Mucosa of rectum (tissue), 2 donors: ENCODE measurements at regions not wholly inside any gene's neighbourhood (a gene's known extent, or its start where the extent isn't known, plus 50 kb on each side); places are given as distances from the start of the nearest gene placed in this dataset.

Source experiments
- H3K27ac ChIP-seq, 2 donors: one replicate each; pipeline ENCODE4 v1.7.0; 2013; ENCODE audit warnings: inconsistent platforms in 2 of 2, low read depth in 2 of 2, low read length in 2 of 2
- H3K27me3 ChIP-seq, 2 donors: one replicate each; pipeline ENCODE4 v1.7.0; 2013; ENCODE audit warnings: low read length in 2 of 2; ENCODE audit not compliant: control insufficient read depth in 2 of 2, insufficient read depth in 2 of 2
- H3K36me3 ChIP-seq, 2 donors: one replicate each; pipeline ENCODE4 v1.7.0; 2013; ENCODE audit warnings: low read length in 2 of 2; ENCODE audit not compliant: control insufficient read depth in 2 of 2, insufficient read depth in 2 of 2
- H3K4me1 ChIP-seq, 2 donors: one replicate each; pipeline ENCODE4 v1.7.0; 2013; ENCODE audit warnings: low read length in 2 of 2, mild to moderate bottlenecking in 1 of 2; ENCODE audit not compliant: control insufficient read depth in 2 of 2, insufficient read depth in 2 of 2
- H3K4me3 ChIP-seq, 2 donors: one replicate each; pipeline ENCODE4 v1.7.0; 2013; ENCODE audit warnings: low read length in 2 of 2
- H3K9ac ChIP-seq, 2 donors: one replicate each; pipeline ENCODE4 v1.7.0; 2013; ENCODE audit warnings: low read length in 2 of 2, low read depth in 1 of 2, mild to moderate bottlenecking in 1 of 2
- H3K9me3 ChIP-seq, 2 donors: one replicate each; pipeline ENCODE4 v1.7.0; 2013; ENCODE audit warnings: low read length in 2 of 2; ENCODE audit not compliant: control insufficient read depth in 2 of 2
- donor health status: healthy.
- donor health status: Normal muscosa, but diverticular disease.

DNA sequence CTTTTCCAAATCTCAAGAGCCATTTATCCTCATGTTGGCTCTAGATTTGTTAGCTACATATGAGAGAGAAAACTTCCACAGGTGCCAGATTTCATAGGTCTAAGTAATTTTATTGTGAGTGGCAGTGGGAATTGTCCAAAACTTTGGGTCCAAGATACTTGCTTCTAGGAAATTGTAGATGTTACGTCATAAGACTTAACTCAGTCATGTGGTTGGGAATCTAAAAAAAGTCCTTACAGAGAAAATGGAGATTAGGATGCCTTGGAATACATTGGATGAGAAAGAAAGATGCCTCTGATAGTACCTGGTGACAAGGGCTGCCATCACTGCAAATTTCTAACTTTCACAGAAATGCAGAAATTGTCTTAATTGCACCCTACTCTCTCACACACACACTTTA, 506.5 kb downstream of the C4orf33 start:
- Histone ChIP-seq H3K9me3 (no peaks in the 10 kb centered on the region), H3K9ac (no peak overlapping the region), H3K4me1 (no peaks in the 10 kb centered on the region), H3K4me3 (no peak overlapping the region), H3K27me3 (no peaks in the 10 kb centered on the region), H3K27ac (no peak overlapping the region), H3K36me3 (no peaks in the 10 kb centered on the region)

DNA sequence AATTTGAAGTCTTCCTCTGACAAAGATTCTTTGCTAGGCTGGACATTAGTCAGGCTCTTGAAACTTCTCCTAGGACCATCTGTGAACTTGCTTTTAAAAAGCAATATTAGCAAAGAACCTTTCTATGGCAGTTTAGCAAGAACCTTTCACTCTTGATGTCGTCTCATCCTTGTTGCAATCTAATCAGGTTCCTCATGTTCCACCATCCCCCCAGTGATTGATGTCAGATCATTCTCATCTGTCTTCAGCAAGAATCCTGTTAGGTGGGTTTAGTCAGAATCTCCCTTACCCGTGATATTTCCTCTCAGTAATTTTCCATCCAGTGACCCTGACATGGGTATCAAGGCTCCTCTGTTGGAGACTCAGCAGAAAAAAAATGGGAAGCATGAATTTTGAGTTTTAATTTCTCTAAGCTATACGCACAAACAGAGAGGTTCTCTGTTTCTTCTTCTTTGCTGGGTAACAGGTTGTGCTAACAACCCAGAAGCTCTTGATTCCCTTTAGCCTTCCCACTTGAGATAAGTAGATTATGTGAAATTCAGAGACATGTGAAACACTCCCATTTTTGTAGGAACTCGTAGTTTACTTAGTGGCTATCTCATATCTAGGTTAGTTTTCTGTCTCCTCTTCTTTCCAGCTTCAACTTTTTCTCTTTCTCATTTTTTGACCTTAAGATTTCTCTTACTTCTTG, 507.4 kb downstream of the C4orf33 start:
- no peaks in the 10 kb centered on the region for H3K4me1 ChIP-seq
- no peaks in the 10 kb centered on the region for H3K36me3 ChIP-seq
- H3K4me3 ChIP-seq = no peak overlapping the region

GRCh38 chr4:129604632-129605255, 508.8 kb downstream of the C4orf33 start:
- no peaks in the 10 kb centered on the region for H3K36me3 ChIP-seq
- no peak overlapping the region for H3K9ac ChIP-seq
- no peaks in the 10 kb centered on the region for H3K4me1 ChIP-seq
- H3K9me3 ChIP-seq = no peaks in the 10 kb centered on the region
- H3K4me3 ChIP-seq = no peak overlapping the region
- H3K27me3 ChIP-seq = no peaks in the 10 kb centered on the region
- no peak overlapping the region for H3K27ac ChIP-seq

More for the DNA sequence above, 507.4 kb downstream of the C4orf33 start:
- H3K27me3 ChIP-seq = no peaks in the 10 kb centered on the region
- H3K9me3 ChIP-seq = no peaks in the 10 kb centered on the region
- no peak overlapping the region for H3K9ac ChIP-seq
- no peak overlapping the region for H3K27ac ChIP-seq

DNA sequence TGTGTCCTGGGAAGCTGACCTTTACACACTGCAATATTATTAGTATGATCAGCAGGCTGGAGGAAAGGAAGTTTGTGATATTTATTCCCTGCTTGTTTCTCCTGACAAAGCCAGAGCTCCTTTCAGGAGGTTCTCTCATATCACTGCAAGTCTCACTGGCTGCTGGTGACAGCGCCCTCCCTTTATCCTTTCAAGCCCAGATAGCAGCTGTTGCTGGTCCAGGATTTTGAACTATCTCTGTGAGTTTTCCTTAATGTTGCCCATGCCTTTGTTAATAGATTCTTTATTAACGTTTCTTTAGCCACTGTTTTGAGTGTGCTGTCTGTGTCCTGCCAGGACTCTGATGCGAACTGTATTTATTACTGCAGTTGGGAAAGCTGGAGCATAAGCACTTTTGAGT, 518.7 kb downstream of the C4orf33 start:
- Histone ChIP-seq H3K9me3 (no peaks in the 10 kb centered on the region), H3K4me3 (no peak overlapping the region), H3K9ac (no peak overlapping the region), H3K4me1 (no peaks in the 10 kb centered on the region), H3K27me3 (no peaks in the 10 kb centered on the region), H3K36me3 (no peaks in the 10 kb centered on the region), H3K27ac (no peak overlapping the region)

GRCh38 chr4:129622566-129622965, 526.6 kb downstream of the C4orf33 start:
- Histone ChIP-seq H3K9ac (no peak overlapping the region), H3K4me3 (no peak overlapping the region), H3K27ac (no peak overlapping the region), H3K36me3 (no peaks in the 10 kb centered on the region), H3K4me1 (no peaks in the 10 kb centered on the region), H3K27me3 (no peaks in the 10 kb centered on the region), H3K9me3 (no peaks in the 10 kb centered on the region)

DNA sequence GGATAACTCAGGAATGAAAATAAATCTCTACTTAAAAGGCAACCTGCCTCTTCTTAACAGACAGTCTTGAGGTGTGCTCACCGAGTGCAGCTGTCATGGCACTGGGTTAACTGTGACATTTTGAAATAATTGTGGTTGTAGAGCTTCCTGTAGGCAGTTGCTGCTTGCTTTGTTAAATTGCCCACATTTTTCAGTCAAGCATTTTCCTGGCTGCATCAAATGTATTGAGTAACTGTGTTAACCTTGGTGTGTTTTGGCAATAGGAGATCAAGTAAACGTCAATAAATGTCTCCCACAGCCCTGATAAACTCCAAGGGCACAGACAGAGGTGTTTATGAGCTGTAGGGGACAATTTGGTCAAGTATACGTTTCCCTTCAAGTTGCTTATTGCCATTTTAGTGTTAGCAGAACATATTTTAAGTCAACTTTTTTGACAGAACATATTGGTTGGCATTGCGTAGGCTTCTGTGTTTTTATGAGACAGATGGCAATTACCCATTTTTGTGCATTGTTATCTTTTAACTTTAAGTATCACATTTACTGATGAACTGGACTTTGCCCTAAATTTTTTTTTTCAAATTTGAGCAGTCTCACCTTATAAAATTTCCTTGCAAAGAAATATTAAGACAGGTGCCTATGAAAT, 527.4 kb downstream of the C4orf33 start:
- H3K27ac ChIP-seq = no peak overlapping the region
- H3K9ac ChIP-seq = no peak overlapping the region
- H3K4me3 ChIP-seq = no peak overlapping the region
- no peaks in the 10 kb centered on the region for H3K4me1 ChIP-seq
- H3K36me3 ChIP-seq = no peaks in the 10 kb centered on the region
- no peaks in the 10 kb centered on the region for H3K9me3 ChIP-seq
- H3K27me3 ChIP-seq = no peaks in the 10 kb centered on the region

GRCh38 chr4:129641179-129641578, 545.2 kb downstream of the C4orf33 start:
- Histone ChIP-seq H3K4me1 (no peaks in the 10 kb centered on the region), H3K27ac (no peak overlapping the region), H3K27me3 (no peaks in the 10 kb centered on the region), H3K9me3 (no peaks in the 10 kb centered on the region), H3K36me3 (no peaks in the 10 kb centered on the region), H3K4me3 (no peak overlapping the region), H3K9ac (no peak overlapping the region)

GRCh38 chr4:129645461-129645860, 549.5 kb downstream of the C4orf33 start:
- no peaks in the 10 kb centered on the region for H3K4me1 ChIP-seq

GRCh38 chr4:129668092-129668491, 572.1 kb downstream of the C4orf33 start:
- H3K27ac ChIP-seq = no peak overlapping the region
- H3K9me3 ChIP-seq = no peaks in the 10 kb centered on the region
- H3K4me3 ChIP-seq = no peak overlapping the region
- H3K4me1 ChIP-seq = no peaks in the 10 kb centered on the region
- no peaks in the 10 kb centered on the region for H3K27me3 ChIP-seq
- no peak overlapping the region for H3K9ac ChIP-seq
- H3K36me3 ChIP-seq = no peaks in the 10 kb centered on the region

More at GRCh38 chr4:129645461-129645860, 549.5 kb downstream of the C4orf33 start:
- Histone ChIP-seq H3K9me3 (no peaks in the 10 kb centered on the region), H3K9ac (no peak overlapping the region), H3K27ac (no peak overlapping the region), H3K4me3 (no peak overlapping the region), H3K36me3 (no peaks in the 10 kb centered on the region), H3K27me3 (no peaks in the 10 kb centered on the region)

DNA sequence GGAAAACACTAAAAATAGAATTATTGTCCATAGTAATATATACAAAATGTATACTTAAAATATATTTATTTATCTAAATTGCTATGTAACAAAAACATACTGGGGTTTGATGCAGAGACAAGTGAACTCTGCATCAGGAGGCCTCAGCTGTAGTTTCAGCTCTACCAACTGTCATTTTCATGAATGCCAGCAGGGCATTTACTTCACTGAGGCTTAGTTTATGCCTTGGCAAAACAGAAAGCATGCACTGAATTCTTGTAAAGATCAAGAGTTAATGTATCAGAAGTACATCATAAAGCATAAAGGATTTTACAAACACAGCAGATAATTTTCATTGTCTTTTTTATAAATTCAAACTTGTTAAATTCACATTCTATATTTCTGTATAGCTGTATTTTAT, 577.0 kb downstream of the C4orf33 start:
- H3K9me3 ChIP-seq = no peaks in the 10 kb centered on the region
- H3K27me3 ChIP-seq = no peaks in the 10 kb centered on the region
- H3K36me3 ChIP-seq = no peaks in the 10 kb centered on the region
- H3K27ac ChIP-seq = no peak overlapping the region
- no peak overlapping the region for H3K9ac ChIP-seq
- no peaks in the 10 kb centered on the region for H3K4me1 ChIP-seq
- H3K4me3 ChIP-seq = no peak overlapping the region
